NCI-H1105 treated with DMSO at 0.1 percent for 48 hours (cell line): ENCODE measurements at regions not wholly inside any gene's neighbourhood (a gene's known extent, or its start where the extent isn't known, plus 50 kb on each side); places are given as distances from the start of the nearest gene placed in this dataset.

Experiments
- DNase-seq: peaks from one replicate; lab custom pipeline; 2025; lab: John Stamatoyannopoulos, UW

- no peak for DNase-seq
Measured at GRCh38 chr9:99436616-99437015, 214.5 kb downstream of the SEC61B start.

- no peak for DNase-seq
Measured at GRCh38 chr9:99437145-99437544, 215.1 kb downstream of the SEC61B start.

GRCh38 chr9:99438596-99438995 is 216.5 kb downstream of the SEC61B start:
- no peak for DNase-seq

GRCh38 chr9:99441829-99442228 is 219.7 kb downstream of the SEC61B start:
- DNase-seq: no peak

DNA sequence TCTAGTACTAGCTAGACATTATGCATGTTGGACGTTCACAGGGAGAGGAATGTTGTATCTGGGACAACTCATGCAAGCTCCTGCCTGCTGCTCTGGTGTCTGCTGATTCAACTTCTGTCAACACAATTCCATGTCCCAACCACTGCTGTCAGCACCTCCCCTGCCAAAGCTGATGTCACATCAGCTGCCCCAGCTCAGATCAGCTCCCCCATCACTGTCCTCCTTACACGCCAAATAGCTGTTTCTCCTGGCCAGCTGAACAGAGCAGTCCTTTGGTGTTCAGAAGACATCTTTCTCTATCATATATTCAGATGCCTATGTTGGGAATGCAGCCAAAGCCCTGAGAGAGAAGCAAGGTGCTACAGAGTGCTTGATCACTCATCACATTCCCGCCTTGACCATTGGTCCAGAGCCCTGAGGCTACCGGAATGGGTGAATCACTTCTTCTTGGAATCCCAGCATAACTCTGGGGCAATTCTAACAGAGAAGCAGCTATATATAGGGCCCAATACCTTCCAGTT is 223.3 kb downstream of the SEC61B start:
- DNase-seq: no peak

- DNase-seq: no peak
Measured at GRCh38 chr9:99445920-99446319, 223.8 kb downstream of the SEC61B start.

DNA sequence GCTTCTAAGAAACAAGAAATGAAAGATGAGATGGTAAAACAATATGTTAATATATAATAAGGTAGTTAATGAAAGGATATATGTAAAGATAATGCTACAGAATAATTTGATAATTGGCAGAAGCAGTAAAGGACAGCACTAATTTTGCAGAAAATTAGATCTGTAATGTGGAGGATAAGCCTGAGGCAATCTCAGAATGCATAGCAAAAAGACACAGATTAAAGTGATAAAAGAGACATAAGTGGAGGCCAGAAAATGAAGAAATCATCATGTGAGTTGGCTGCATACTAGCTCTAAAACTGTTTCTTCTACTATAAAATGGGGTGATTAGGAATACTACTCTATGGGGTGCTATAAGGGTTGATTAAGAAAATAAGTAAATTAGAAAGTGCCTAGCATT is 225.9 kb downstream of the SEC61B start:
- DNase-seq: no peak

- no peak for DNase-seq
Measured at GRCh38 chr9:99449726-99450125, 227.6 kb downstream of the SEC61B start.

DNA sequence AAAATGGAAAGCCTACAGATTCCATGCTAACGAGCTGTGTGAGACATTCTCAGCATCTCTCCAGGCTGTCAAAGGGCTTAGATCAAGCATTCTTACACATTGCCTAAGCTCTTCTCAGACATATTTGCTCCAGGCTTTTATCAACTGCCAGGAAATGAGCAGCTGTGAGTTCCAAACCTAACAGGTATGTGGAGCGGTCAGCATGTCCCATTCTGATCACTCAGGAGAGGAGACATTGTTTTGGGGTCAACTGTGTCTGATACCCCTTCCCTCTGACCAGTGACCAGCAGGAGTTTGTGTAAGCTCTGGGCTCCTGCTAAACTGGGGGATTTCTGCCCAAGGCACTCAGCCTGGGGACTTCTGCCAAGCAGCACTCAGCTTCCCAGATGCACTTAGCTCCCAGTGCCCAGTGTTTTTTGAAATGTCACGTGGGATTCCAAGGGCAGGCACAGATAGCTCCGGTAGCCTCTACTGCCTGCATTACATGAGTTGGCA is 229.1 kb downstream of the SEC61B start:
- no peak for DNase-seq

- no peak for DNase-seq
Measured at GRCh38 chr9:99457406-99457805, 235.3 kb downstream of the SEC61B start.

DNA sequence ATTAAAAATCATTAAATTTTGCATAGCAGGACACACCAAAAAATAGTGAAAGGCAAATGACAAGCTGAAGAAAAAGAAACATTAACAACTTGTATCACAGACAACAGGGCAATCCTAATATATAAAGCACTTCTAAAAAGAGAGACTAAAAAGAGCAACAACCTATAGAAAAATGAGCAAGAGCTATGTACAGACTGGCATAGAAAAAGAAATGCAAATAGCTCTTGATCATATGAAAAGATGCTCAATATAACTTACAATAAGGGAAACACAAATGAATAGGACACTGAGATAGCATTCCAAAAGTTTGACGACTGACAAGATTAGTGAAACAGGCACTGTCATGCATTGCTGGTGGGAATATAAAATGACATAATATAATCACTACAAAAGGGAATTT is 235.9 kb downstream of the SEC61B start:
- no peak for DNase-seq

GRCh38 chr9:99459919-99460318 is 237.8 kb downstream of the SEC61B start:
- DNase-seq: no peak

- DNase-seq: no peak
Measured at GRCh38 chr9:99463131-99463530, 241.0 kb downstream of the SEC61B start.

DNA sequence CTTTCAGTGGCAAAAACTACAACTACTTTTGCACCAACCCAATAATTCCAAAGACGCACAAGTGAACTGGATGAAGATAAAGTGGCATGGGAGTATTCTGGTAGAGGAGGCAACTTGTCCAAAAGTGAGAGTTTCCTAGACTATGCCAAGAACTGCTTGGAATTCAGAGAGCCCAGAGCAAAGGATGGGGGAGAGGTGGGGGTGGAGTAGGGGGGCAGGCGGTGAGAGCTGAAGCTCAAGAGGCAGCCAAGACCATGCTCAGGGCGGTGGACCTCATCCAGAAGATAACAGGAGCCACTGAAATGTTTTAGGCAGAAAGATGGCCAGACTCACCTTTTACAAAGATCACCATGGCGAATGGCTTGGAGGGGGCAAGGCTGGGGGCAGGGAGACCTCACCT is 242.5 kb downstream of the SEC61B start:
- no peak for DNase-seq

- DNase-seq: peak; percentile 95
Measured at GRCh38 chr9:99465231-99465907, 243.3 kb downstream of the SEC61B start.

DNA sequence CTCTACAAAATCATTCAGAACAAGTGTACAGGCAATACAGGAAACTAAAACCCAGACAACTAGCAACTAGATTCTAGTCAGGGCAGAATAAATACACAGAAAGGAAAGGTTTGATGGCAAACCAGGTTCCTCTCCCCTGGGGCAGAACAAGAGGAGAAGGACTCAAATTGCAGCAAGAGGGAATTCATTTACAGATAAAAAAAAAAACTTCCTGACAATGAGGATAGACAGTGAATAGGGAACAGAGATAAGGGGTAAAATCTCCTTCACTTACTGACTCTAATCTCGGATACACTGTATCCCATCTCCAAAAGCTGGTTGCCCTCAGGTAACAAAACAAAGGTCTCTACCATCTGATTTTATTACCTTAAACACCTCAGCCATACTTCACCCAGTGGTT is 244.0 kb downstream of the SEC61B start:
- peak; percentile 18 for DNase-seq

GRCh38 chr9:99466781-99467180 is 244.7 kb downstream of the SEC61B start:
- no peak for DNase-seq

DNA sequence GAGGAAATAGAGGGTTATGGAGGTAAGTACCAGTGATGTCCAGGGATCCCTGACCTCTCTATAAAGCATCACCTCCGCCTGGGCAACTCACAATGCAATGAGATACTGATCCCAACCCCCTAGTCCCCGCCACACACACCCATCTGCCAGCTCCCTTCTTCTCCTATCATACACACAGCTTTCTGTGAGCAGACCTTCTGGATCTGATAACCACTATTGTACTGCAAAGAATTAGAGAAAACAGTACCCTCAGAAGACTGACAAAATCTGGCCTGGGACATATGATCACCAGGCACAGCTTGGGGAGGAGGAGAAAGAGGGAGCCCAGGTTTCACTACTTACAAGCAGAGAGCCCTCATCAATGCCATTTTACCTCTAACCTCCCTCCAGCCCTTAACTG is 249.0 kb downstream of the SEC61B start:
- DNase-seq: no peak

GRCh38 chr9:99472240-99472915 is 250.3 kb downstream of the SEC61B start:
- no peak for DNase-seq

DNA sequence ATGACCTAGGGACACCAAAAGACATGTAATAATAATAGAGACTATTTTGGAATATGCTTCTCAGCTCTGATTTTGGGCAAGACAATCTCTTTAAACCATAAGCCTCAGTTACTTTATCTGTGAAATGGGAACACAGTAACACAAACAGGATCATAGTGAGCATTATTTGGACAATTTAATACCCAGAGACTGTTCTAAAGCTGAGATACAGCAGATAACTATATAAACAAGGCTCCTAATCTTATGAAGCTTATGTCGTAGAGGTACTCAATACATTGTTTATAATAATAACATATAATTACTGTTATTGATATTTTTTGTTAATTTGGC is 250.8 kb downstream of the SEC61B start:
- DNase-seq: no peak

- DNase-seq: no peak
Measured at GRCh38 chr9:99474186-99474585, 252.1 kb downstream of the SEC61B start.

DNA sequence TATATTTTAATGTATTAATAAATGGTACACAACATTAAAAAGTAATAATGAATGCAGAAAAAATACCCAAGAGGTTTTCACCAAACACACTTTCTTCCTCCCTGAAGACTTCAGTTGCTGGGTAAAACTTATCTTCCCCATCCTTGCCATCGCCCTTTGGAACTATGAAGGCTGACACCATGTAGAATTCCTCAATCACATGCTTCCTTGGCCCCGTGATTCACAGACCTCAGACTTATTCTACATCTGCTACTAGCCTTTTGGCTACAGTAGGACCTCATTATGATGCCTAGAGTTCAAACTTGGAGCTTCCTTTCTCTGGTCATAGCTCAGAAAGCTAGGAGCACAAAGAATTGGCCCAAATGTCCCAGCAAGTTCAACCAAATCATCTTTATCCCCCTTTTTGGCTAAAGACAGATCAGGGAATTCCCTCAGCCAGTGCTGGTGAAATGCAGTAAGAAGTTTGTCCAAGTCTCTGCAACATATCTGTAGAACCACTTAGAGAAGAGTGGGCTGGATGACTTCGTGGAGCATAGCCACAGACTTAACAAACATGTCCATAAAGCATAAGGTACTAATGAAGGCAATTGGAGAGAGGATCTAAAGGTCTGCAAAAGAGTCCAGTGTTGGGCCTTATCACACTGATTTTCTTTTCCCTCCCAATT is 253.5 kb downstream of the SEC61B start:
- DNase-seq: no peak

- no peak for DNase-seq
Measured at GRCh38 chr9:99478469-99479027, 256.5 kb downstream of the SEC61B start.
